K562 (cell line): ENCODE measurements at regions not wholly inside any gene's neighbourhood (a gene's known extent, or its start where the extent isn't known, plus 50 kb on each side); places are given as distances from the start of the nearest gene placed in this dataset.

Experiments
- ARID1B ChIP-seq: fragments of 450-650 bp; IDR thresholded peaks from 2 replicates; pipeline ENCODE4 v1.6.1; 2016; ENCODE audit warnings: antibody characterized with exemption, mild to moderate bottlenecking, inconsistent platforms
- FOXA3 ChIP-seq, 2 experiments: fragments of 450-650 bp in 1 of 2; sonication (generic) in 1 of 2; formaldehyde crosslinking; IDR thresholded peaks in 1 of 2; conservative IDR thresholded peaks in 1 of 2; 2 replicates each; pipeline versions ENCODE4 v1.4.0 to v1.8.0; 2020 to 2022; ENCODE audit warnings: mild to moderate bottlenecking in 2 of 2, missing genetic modification reagents in 1 of 2
- GMEB1 ChIP-seq: fragments of 250-450 bp; sonication (Bioruptor Pico); IDR thresholded peaks from 2 replicates; pipeline ENCODE4 v1.4.0; 2020; ENCODE audit warnings: mild to moderate bottlenecking
- NFYB ChIP-seq: IDR thresholded peaks from 2 replicates; pipeline ENCODE4 v1.6.1; 2011; ENCODE audit warnings: mild to moderate bottlenecking, moderate library complexity; ENCODE audit not compliant: insufficient read length; ENCODE audit errors: extremely low read depth
- ZNF407 ChIP-seq: fragments of 450-650 bp; IDR thresholded peaks from 2 replicates; pipeline ENCODE4 v1.6.1; 2016; ENCODE audit warnings: low read depth
- ZNF408 ChIP-seq: fragments of 250-450 bp; sonication (Bioruptor Pico); IDR thresholded peaks from 2 replicates; pipeline ENCODE4 v1.4.0; 2020; ENCODE audit warnings: low read depth, mild to moderate bottlenecking, moderate library complexity

GRCh38 chr6:22638320-22638719, 69.0 kb downstream of the HDGFL1 start (continued):
- TF ChIP-seq ZNF407 (no peak), GMEB1 (CRISPR knock-in tag) (no peak), FOXA3 (CRISPR knock-in tag; conservative IDR thresholded peaks at IDR 0.05 in 1 of 2, IDR thresholded peaks at IDR 0.05 in 1 of 2) (no peak), ZNF408 (CRISPR knock-in tag) (no peak), NFYB (no peak), ARID1B (no peak)
